HUDEP-2 (cell line): ENCODE measurements at regions not wholly inside any gene's neighbourhood (a gene's known extent, or its start where the extent isn't known, plus 50 kb on each side); places are given as distances from the start of the nearest gene placed in this dataset.
A peak's percentile ranks its signal among the peaks of the same experiment; 100 is the strongest.
"Not testable (repeated sequence)": the region's sequence is repeated elsewhere in the genome, so short reads cannot be mapped to it uniquely, and the experiment has no call there.

Experiments used
- DNase-seq, 76 experiments: peaks; one replicate each; lab custom pipeline; 2025; ENCODE audit not compliant: unreplicated experiment in 76 of 76; lab: John Stamatoyannopoulos, UW

DNA sequence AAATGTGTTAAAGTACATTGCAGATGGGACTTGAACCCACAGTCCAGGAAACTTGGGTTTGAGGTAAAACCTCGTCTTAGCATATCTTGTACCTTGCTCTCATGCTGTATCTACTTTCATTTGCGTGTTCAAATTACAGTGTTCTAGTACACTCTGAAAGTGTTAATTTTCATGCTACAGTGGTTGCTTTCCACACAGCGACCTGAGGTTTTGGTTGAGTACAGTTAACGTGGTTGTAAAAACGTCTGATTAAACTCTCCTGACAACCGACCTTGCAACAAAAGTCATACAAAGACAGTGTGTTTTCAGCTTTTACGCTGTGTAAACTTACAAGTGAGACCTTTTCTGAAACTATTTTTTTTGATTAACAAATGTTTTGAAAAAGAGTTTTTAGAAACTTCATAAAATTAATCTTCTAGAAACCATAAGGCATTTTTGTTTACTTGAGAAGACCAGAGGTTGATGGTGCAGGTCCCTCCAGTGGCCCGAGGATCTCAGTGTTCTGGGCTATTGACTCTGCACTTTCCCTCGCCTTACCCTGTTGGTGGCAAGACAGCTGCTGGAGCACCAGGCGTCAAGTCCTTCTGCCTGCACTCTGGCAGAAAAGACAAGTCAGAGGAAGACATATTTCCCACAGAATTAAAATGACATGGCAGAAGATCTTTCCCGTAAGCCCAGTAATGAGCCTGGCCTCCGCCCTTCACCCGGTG lies 334.0 kb downstream of the THBS2 start:
- DNase-seq: no peak

DNA sequence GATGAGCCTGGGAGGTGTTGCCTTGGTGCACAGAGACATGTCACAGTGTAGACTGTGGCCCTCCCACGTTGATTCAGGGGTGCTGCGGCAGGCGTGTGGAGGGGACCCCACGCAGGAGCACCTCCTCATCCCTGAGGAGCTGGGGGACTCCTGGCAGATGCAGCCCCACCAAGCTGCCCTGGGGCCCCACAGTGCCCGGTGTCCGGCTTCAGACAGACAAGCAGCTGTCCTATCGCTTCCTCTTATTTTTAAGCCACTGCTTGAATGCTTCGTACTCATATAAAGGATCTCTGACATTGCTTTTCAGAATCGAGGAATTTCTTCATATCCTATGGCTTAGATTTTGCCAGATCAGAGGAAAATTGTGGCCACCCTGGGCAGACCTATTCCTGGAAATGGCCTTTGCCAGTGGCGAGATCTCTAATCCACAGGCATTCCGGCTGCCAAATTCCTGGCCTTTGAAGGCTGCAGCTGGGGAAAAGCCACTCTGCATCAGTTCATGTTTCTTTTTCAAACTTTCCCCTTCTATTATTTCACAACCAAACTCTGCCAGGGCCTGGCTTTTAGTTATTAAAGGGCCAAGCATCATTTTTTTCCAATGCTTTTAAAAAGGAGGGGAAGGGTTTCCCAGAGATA lies 337.0 kb downstream of the THBS2 start:
- no peak for DNase-seq

GRCh38 chr6:168915855-168916254 lies 337.8 kb downstream of the THBS2 start:
- no peak for DNase-seq

GRCh38 chr6:168915242-168915641 lies 338.4 kb downstream of the THBS2 start:
- no peak for DNase-seq

DNA sequence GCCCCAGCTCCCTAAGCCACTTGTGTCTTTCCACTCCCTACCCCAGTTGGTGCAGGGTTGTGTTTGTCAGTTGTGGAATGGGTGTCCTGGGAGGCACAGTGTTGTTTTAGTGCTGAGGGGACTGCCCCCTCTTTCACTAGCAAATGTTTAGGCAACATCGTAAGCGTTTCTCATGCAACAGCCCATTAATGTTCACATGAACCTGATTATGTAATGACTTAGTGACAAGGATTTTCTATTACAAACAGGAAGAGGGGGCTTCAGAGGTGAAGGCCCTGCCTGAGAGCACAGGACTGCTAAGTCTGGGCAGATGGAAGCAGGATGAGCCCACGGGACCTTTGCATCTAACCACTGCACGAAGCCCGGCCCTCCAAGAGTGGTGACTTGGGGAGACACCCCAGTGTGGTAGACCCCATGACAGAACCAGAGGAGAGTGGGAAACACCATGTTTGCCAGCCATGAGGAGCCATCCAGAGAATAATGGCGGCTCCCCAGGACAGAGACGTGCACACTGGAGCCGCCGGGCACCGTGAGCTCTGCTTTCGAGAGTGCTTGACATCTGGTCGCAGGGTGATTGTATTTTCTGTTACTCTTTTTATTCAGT lies 339.7 kb downstream of the THBS2 start:
- DNase-seq: no peak

- DNase-seq: not testable (repeated sequence)
These were observed 340.3 kb downstream of the THBS2 start for GRCh38 chr6:168913231-168913865.

DNA sequence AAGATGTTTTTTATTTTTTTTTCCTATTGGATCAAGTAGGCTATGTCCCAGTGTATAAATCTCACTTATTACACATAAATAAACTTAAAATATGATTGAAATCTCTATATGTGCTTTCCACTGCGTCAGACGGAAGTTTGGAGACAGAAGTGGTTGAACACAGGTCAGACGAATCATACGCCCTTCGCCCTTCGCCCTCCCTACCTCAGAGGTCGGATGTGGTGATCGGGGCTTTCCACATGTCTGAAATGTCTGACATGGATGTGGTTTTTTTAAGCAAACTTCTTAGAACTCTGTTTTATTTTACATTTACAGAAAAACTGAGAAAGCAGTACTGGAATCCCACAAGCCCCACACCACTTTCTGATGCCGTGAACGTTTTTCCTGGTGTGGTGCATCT lies 344.4 kb downstream of the THBS2 start:
- DNase-seq: no peak

DNA sequence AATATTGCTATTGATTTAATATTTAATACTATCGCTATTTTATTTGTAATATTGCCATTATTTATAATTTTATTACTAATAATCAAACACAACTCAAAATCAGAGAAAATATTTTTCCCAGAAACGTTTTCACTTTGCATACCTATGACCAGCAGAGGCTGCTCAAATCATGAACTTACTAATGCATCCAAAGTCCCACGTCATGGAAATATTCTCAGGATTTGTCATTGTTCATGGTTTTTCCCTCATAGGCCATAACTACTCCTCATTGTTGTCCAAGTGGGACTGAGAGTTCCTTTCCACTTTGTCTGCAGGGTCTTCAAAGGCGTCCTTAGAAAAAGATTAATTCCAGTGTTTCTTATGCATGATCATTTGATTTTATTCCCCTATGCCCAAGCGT lies 344.8 kb downstream of the THBS2 start:
- DNase-seq: no peak

DNA sequence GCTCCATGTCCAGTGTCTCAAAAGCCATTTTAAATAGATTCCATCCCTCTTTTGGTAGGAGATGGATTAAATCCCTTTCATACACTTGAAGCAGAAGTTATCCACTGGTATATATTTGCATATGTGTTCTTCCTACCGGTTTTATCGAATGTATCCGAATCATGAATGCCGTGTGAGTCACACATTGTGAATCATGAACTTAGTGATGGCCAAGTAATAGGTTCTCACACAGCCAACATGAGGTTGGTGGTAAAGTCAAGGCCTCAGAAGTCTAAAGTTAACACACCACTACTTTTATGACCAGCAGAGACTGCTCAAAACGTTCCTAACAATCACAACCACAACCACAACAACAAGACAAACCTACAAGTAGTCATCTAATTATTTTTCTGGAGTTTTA lies 345.5 kb downstream of the THBS2 start:
- no peak for DNase-seq

- no peak for DNase-seq
These were observed 347.3 kb downstream of the THBS2 start for GRCh38 chr6:168906391-168906790.

- no peak for DNase-seq
These were observed 348.1 kb downstream of the THBS2 start for GRCh38 chr6:168905451-168906090.

DNA sequence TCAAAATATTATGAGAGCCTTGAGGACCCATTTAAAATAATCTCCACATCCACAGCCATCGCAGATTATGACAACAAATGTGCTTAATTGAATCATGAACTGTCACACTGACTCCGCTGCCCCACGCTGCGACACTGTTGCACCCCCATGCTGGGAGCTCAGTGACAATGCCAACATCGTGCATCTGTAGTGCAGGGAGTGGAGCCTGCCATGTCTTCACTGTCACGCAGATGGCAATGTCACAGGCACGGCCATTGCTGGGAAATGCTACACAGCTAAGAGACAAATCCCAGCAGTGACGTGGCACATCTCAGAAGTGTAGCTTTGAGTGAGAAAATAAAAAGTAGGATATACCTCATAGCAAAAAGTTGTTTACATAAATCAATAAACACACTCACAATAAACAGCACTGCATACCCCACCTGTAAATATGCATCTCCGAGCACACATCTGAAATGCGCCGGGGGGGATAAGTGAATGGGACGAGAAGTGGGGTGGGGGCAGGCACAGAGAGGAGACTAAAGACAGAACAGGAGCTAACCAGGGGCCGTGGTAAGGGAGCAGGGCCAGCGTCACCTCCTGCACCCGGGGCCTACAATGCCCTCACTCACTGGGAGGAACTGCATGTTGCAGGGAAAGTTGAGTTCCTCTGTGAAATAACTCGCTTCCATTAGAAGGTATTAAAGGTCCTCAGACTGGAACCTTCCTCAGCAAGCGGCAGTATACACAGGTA lies 349.9 kb downstream of the THBS2 start:
- no peak for DNase-seq

- DNase-seq: no peak
These were observed 351.6 kb downstream of the THBS2 start for GRCh38 chr6:168902075-168902474.

DNA sequence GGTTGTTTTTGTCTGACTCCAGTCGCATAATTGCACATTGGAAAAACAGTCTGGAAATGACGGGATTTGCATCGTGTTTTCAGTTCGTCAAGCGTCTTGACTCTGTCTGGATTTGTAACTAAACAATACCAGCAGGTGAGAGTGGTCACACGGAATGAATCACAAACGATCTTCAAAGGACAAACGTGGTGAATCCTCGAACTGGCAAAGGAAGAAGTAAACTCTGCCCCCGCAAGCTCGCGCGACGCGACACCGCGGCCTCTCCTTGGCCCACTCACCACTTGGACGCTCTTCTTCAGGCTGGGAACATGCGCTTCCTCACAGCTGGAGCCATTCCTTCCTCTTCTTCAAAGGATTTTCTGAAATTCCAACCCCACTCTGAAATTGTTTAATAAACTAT lies 352.6 kb downstream of the THBS2 start:
- DNase-seq: no peak

DNA sequence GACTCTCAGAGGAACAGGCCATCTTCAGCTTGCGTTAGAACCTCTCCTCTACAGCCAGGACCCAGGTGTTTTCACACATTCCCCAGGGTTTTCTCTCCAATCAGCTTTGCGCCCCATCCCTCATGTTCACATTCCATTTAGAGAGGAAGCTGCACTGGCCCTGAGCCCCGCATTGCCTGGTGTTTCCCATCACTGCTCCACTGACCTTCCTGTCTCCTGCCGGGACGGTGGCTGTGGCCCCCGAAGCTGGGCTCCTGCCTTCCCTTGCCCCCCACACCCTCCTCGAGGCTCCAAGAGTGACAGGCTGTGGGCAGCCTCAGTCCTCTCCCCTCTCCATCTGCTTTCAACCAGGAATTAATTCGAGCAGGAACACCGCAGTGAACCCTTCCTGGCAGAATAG lies 357.3 kb downstream of the THBS2 start:
- DNase-seq: no peak

- DNase-seq: peak in 67 of 76 experiments; percentile 5 to 83 (median 60)
These were observed 358.4 kb downstream of the THBS2 start for GRCh38 chr6:168895102-168895812.

DNA sequence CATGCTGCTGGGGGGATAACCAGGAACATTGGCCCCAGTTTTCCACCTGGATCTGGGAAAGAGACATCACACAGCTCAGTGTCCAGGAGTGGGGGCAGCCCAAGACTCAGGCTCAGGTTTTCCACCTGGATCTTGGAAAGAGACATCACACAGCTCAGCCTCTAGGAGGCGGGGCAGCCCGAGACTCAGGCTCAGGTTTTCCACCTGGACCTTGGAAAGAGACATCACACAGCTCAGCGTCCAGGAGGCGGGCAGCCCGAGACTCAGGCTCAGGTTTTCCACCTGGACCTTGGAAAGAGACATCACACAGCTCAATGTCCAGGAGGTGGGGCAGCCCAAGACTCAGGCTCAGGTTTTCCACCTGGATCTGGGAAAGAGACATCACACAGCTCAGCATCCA lies 361.6 kb downstream of the THBS2 start:
- no peak for DNase-seq

DNA sequence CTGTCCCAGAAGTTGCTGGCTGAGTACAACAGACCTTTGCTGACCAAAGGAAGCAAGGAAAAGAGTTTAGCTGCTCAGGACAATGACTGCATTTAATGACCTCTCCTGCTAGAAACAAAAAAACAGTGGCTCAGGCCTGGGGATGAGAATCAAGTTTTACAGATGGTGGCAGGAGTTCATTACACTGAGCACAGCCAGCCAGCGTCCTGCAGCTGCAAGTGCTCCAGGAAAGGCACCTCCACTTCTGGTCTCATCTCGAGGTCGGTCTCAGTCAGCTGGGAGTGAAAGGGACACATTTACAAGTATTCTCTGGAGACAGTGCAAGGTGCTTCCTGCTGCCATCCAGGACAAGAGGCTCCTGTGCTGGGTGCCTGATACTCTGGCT lies 362.7 kb downstream of the THBS2 start:
- no peak for DNase-seq

- DNase-seq: no peak
These were observed 363.2 kb downstream of the THBS2 start for GRCh38 chr6:168890306-168890980.
